CD4-positive, alpha-beta T cell (primary cell): ENCODE measurements at regions not wholly inside any gene's neighbourhood (a gene's known extent, or its start where the extent isn't known, plus 50 kb on each side); places are given as distances from the start of the nearest gene placed in this dataset.

ENCODE experiments used
- ATAC-seq: fragments of 200-7000 bp; cut with Tn5 transposase; one replicate; pipeline ENCODE4 v1.10.0; 2022; ENCODE audit warnings: mild to moderate bottlenecking; ENCODE audit not compliant: poor library complexity
- CTCF ChIA-PET: fragments of 350-600 bp; sonication (Branson Sonifier 250); formaldehyde crosslinking; loops from one replicate; lab custom pipeline; 2021; ENCODE audit warnings: antibody characterized with exemption, inconsistent platforms; lab: Charles Lee
- POLR2A ChIA-PET: fragments of 350-600 bp; sonication (Branson Sonifier 250); formaldehyde crosslinking; loops from one replicate; lab custom pipeline; 2021; ENCODE audit warnings: antibody characterized with exemption, inconsistent platforms; lab: Charles Lee
- DNase-seq, 14 experiments: peaks; one replicate each; pipeline ENCODE4 v3.0.0-alpha.2; 2013 to 2020; ENCODE audit warnings: mixed read lengths in 2 of 14
- H3K27ac ChIP-seq, 2 donors: one replicate each; pipeline versions ENCODE4 v1.5.1 to v1.7.0; 2013; ENCODE audit warnings: low read length in 2 of 2, low read depth in 1 of 2, mild to moderate bottlenecking in 1 of 2
- H3K27me3 ChIP-seq, 2 experiments: 1 replicate in 1 of 2; 2 replicates in 1 of 2; pipeline versions ENCODE4 v1.6.1 to v1.7.0; 2013; ENCODE audit warnings: low read length in 2 of 2, control low read depth in 1 of 2, mild to moderate bottlenecking in 1 of 2, moderate library complexity in 1 of 2; ENCODE audit not compliant: insufficient read depth in 2 of 2, control insufficient read depth in 1 of 2
- H3K36me3 ChIP-seq: one replicate; pipeline ENCODE4 v1.6.1; 2013; ENCODE audit warnings: low read length, control low read depth; ENCODE audit not compliant: insufficient read depth
- H3K4me1 ChIP-seq: one replicate; pipeline ENCODE4 v1.6.1; 2013; ENCODE audit warnings: low read length, control low read depth; ENCODE audit not compliant: insufficient read depth
- H3K4me3 ChIP-seq: one replicate; pipeline ENCODE4 v1.5.1; 2013; ENCODE audit warnings: mild to moderate bottlenecking, low read length, moderate library complexity
- H3K9me3 ChIP-seq, 2 experiments: 1 replicate in 1 of 2; 2 replicates in 1 of 2; pipeline versions ENCODE4 v1.6.1 to v1.7.0; 2013; ENCODE audit warnings: low read length in 2 of 2, mild to moderate bottlenecking in 2 of 2, control low read depth in 1 of 2, moderate library complexity in 1 of 2; ENCODE audit not compliant: control insufficient read depth in 1 of 2, insufficient read depth in 1 of 2
- H3K27ac Mint-ChIP-seq: one replicate; pipeline ENCODE4 v1.8.0; 2020; ENCODE audit warnings: mixed read lengths
- H3K27me3 Mint-ChIP-seq: one replicate; pipeline ENCODE4 v1.8.0; 2021; ENCODE audit warnings: mixed read lengths
- H3K36me3 Mint-ChIP-seq: one replicate; pipeline ENCODE4 v1.8.0; 2021; ENCODE audit warnings: low read depth, mixed read lengths
- H3K4me1 Mint-ChIP-seq: one replicate; pipeline ENCODE4 v1.8.0; 2021; ENCODE audit warnings: low read depth, mixed read lengths
- H3K4me3 Mint-ChIP-seq: one replicate; pipeline ENCODE4 v1.8.0; 2020; ENCODE audit warnings: mild to moderate bottlenecking, mixed read lengths
- H3K9me3 Mint-ChIP-seq: one replicate; pipeline ENCODE4 v1.8.0; 2020; ENCODE audit warnings: mixed read lengths
- CTCF ChIP-seq: fragments of 200-600 bp; IDR thresholded peaks from one replicate; pipeline ENCODE4 v1.8.0; 2022; ENCODE audit warnings: antibody characterized with exemption, mild to moderate bottlenecking
- intact Hi-C, 2 experiments: fragments of 100-400 bp; cut with DNase I in 1 of 2; cut with micrococcal nuclease in 1 of 2; formaldehyde crosslinking; loops; one replicate each; pipeline versions ENCODE4 v1.15.1 to v1.9.0; 2023 to 2025; cut with DNase I, micrococcal nuclease

GRCh38 chr6:74369556-74369993, 673.6 kb downstream of the CD109 start:
- no peak overlapping the region for H3K4me3 Mint-ChIP-seq
- peaks cover 9% of the 10 kb centered on the region for H3K9me3 Mint-ChIP-seq
- H3K4me3 ChIP-seq: no peak overlapping the region
- DNase-seq: no peak
- H3K36me3 Mint-ChIP-seq: no peaks in the 10 kb centered on the region
- H3K4me1 ChIP-seq: no peaks in the 10 kb centered on the region
- H3K27ac ChIP-seq: no peak overlapping the region
- no peaks in the 10 kb centered on the region for H3K27me3 Mint-ChIP-seq
- no peaks in the 10 kb centered on the region for H3K27me3 ChIP-seq
- H3K4me1 Mint-ChIP-seq: no peaks in the 10 kb centered on the region
- intact Hi-C loops: no loop called here
- no peak for TF ChIP-seq CTCF
- no peak for ATAC-seq
- H3K27ac Mint-ChIP-seq: no peak overlapping the region
- CTCF ChIA-PET: no interaction called here
- H3K36me3 ChIP-seq: no peaks in the 10 kb centered on the region
- no peaks in the 10 kb centered on the region for H3K9me3 ChIP-seq
- POLR2A ChIA-PET: no interaction called here

- CTCF ChIA-PET: no interaction called here
- no peaks in the 10 kb centered on the region for H3K27me3 ChIP-seq
- no peak overlapping the region for H3K27ac ChIP-seq
- Mint-ChIP-seq H3K27me3 (no peaks in the 10 kb centered on the region), H3K9me3 (peaks cover 9% of the 10 kb centered on the region), H3K4me3 (no peak overlapping the region), H3K4me1 (no peaks in the 10 kb centered on the region), H3K27ac (no peak overlapping the region), H3K36me3 (no peaks in the 10 kb centered on the region)
- H3K4me3 ChIP-seq: no peak overlapping the region
- no peak for TF ChIP-seq CTCF
- no peak for ATAC-seq
- H3K4me1 ChIP-seq: no peaks in the 10 kb centered on the region
- intact Hi-C loops: no loop called here
- H3K36me3 ChIP-seq: no peaks in the 10 kb centered on the region
- POLR2A ChIA-PET: no interaction called here
- no peaks in the 10 kb centered on the region for H3K9me3 ChIP-seq
- no peak for DNase-seq
Observed at GRCh38 chr6:74368746-74369145, 672.7 kb downstream of the CD109 start.

GRCh38 chr6:74366634-74367033, 670.6 kb downstream of the CD109 start:
- CTCF ChIA-PET: no interaction called here
- no peaks in the 10 kb centered on the region for H3K4me1 ChIP-seq
- no peaks in the 10 kb centered on the region for H3K36me3 Mint-ChIP-seq
- H3K4me3 Mint-ChIP-seq: no peak overlapping the region
- no peak overlapping the region for H3K4me3 ChIP-seq
- DNase-seq (no peak), ATAC-seq (no peak)
- no peak overlapping the region for H3K27ac ChIP-seq
- H3K27ac Mint-ChIP-seq: no peak overlapping the region
- peaks cover 3% of the 10 kb centered on the region for H3K9me3 Mint-ChIP-seq
- no peak for TF ChIP-seq CTCF
- intact Hi-C loops: no loop called here
- H3K4me1 Mint-ChIP-seq: no peaks in the 10 kb centered on the region
- no peaks in the 10 kb centered on the region for H3K27me3 Mint-ChIP-seq
- no peaks in the 10 kb centered on the region for H3K9me3 ChIP-seq
- no peaks in the 10 kb centered on the region for H3K27me3 ChIP-seq
- POLR2A ChIA-PET: no interaction called here
- no peaks in the 10 kb centered on the region for H3K36me3 ChIP-seq
